GM23338 (cell line): ENCODE measurements at regions not wholly inside any gene's neighbourhood (a gene's known extent, or its start where the extent isn't known, plus 50 kb on each side); places are given as distances from the start of the nearest gene placed in this dataset.
A peak's percentile ranks its signal among the peaks of the same experiment; 100 is the strongest.

ENCODE experiments used
- ATAC-seq: fragments of 200-7000 bp; cut with Tn5 transposase; 3 replicates; pipeline ENCODE4 v1.9.1; 2020
- DNase-seq: peaks from one replicate; pipeline ENCODE4 v3.0.0-alpha.2; 2015; ENCODE audit warnings: low spot score
- H2AFZ ChIP-seq: fragments of 200-600 bp; sonication (generic); 2 replicates; pipeline ENCODE4 v1.8.0; 2016; ENCODE audit warnings: antibody characterized with exemption, mild to moderate bottlenecking, moderate library complexity
- H3F3A ChIP-seq: fragments of 200-600 bp; sonication (generic); replicated peaks from 2 replicates; pipeline ENCODE4 v1.8.0; 2017; ENCODE audit warnings: antibody characterized with exemption, mixed run types, low read depth
- H3K27ac ChIP-seq: fragments of 200-600 bp; sonication (generic); 2 replicates; pipeline ENCODE4 v1.6.1; 2016; ENCODE audit warnings: low read depth
- H3K27me3 ChIP-seq: fragments of 200-600 bp; sonication (generic); 2 replicates; pipeline ENCODE4 v1.8.0; 2016; ENCODE audit warnings: mild to moderate bottlenecking, mixed run types, moderate library complexity; ENCODE audit not compliant: insufficient read depth
- H3K36me3 ChIP-seq: fragments of 200-600 bp; sonication (generic); 2 replicates; pipeline ENCODE4 v1.8.0; 2016; ENCODE audit warnings: mild to moderate bottlenecking; ENCODE audit not compliant: insufficient read depth
- H3K4me1 ChIP-seq: fragments of 200-600 bp; sonication (generic); 2 replicates; pipeline ENCODE4 v1.8.0; 2016; ENCODE audit warnings: mild to moderate bottlenecking, moderate library complexity; ENCODE audit not compliant: insufficient read depth
- H3K4me2 ChIP-seq: fragments of 200-600 bp; sonication (generic); 2 replicates; pipeline ENCODE4 v1.7.1; 2017; ENCODE audit warnings: mixed run types
- H3K4me3 ChIP-seq: fragments of 200-600 bp; sonication (generic); 2 replicates; pipeline ENCODE4 v1.6.1; 2016; ENCODE audit warnings: mixed run types
- H3K79me2 ChIP-seq: fragments of 200-600 bp; sonication (generic); replicated peaks from 2 replicates; pipeline ENCODE4 v1.8.0; 2017; ENCODE audit warnings: mild to moderate bottlenecking; ENCODE audit not compliant: insufficient read depth
- H3K9me2 ChIP-seq: fragments of 200-600 bp; sonication (generic); 2 replicates; pipeline ENCODE4 v1.8.0; 2017; ENCODE audit not compliant: insufficient read depth
- H4K20me1 ChIP-seq: fragments of 200-600 bp; sonication (generic); replicated peaks from 2 replicates; pipeline ENCODE4 v1.8.0; 2017; ENCODE audit warnings: mild to moderate bottlenecking; ENCODE audit not compliant: insufficient read depth
- H3K27ac Mint-ChIP-seq: 2 replicates; pipeline ENCODE4 v1.8.0; 2020; ENCODE audit warnings: inconsistent platforms, mild to moderate bottlenecking, moderate library complexity, mixed read lengths
- H3K27me3 Mint-ChIP-seq: 3 replicates; pipeline ENCODE4 v1.8.0; 2022; ENCODE audit warnings: low read depth, mild to moderate bottlenecking, moderate library complexity, mixed read lengths, inconsistent platforms; ENCODE audit not compliant: insufficient read depth, poor library complexity
- H3K36me3 Mint-ChIP-seq: 3 replicates; pipeline ENCODE4 v1.8.0; 2021; ENCODE audit warnings: low read depth, mild to moderate bottlenecking, inconsistent platforms, moderate library complexity, mixed read lengths
- H3K4me1 Mint-ChIP-seq: 3 replicates; pipeline ENCODE4 v1.8.0; 2020; ENCODE audit warnings: mild to moderate bottlenecking, inconsistent platforms, mixed read lengths
- H3K4me3 Mint-ChIP-seq: 3 replicates; pipeline ENCODE4 v1.8.0; 2021; ENCODE audit warnings: moderate library complexity, mild to moderate bottlenecking, inconsistent platforms, mixed read lengths
- H3K9me3 Mint-ChIP-seq: 3 replicates; pipeline ENCODE4 v1.8.0; 2020; ENCODE audit warnings: moderate library complexity, mild to moderate bottlenecking, inconsistent platforms, mixed read lengths
- ETS1 ChIP-seq: IDR thresholded peaks from 2 replicates; pipeline ENCODE4 v1.6.1; 2016; ENCODE audit warnings: antibody characterized with exemption
- EZH2phosphoT487 ChIP-seq: fragments of 200-600 bp; sonication (generic); IDR thresholded peaks from one replicate; pipeline ENCODE4 v1.8.1; 2018; ENCODE audit warnings: antibody characterized with exemption; ENCODE audit not compliant: unreplicated experiment
- JUNB ChIP-seq: IDR thresholded peaks from one replicate; pipeline ENCODE4 v1.6.1; 2016; ENCODE audit warnings: antibody characterized with exemption; ENCODE audit not compliant: unreplicated experiment
- NANOG ChIP-seq: IDR thresholded peaks from 2 replicates; pipeline ENCODE4 v1.6.1; 2016; ENCODE audit warnings: antibody characterized with exemption, borderline replicate concordance
- ZNF114 ChIP-seq: fragments of 250-450 bp; sonication (Bioruptor Pico); IDR thresholded peaks from 2 replicates; pipeline ENCODE4 v1.5.0; 2020; ENCODE audit warnings: mild to moderate bottlenecking, moderate library complexity
- ZNF462 ChIP-seq: fragments of 250-450 bp; sonication (Bioruptor Pico); IDR thresholded peaks from 2 replicates; pipeline ENCODE4 v1.5.0; 2020; ENCODE audit warnings: mild to moderate bottlenecking, moderate library complexity
- TF ChIP-seq, protein P1 (sequence below), 2 experiments: fragments of 200-600 bp in 1 of 2; sonication (generic) in 1 of 2; conservative IDR thresholded peaks; 2 replicates each; pipeline versions ENCODE4 v1.5.1 to v1.6.1; 2016 to 2017; ENCODE audit warnings: antibody characterized with exemption in 2 of 2, low read depth in 2 of 2, mild to moderate bottlenecking in 2 of 2, moderate library complexity in 1 of 2
- TF ChIP-seq, protein P2 (sequence below): IDR thresholded peaks from one replicate; pipeline ENCODE4 v1.6.1; 2018; ENCODE audit warnings: antibody characterized with exemption; ENCODE audit not compliant: unreplicated experiment

GRCh38 chr13:70723732-70724131, 615.5 kb upstream of the KLHL1 start:
- Histone ChIP-seq H3K36me3 (no peaks in the 10 kb centered on the region), H3K9me2 (no peaks in the 10 kb centered on the region), H3K27ac (no peak overlapping the region), H3F3A (no peaks in the 10 kb centered on the region), H3K4me2 (no peak overlapping the region), H4K20me1 (no peaks in the 10 kb centered on the region), H3K4me3 (no peak overlapping the region), H3K79me2 (no peaks in the 10 kb centered on the region), H2AFZ (no peak overlapping the region), H3K4me1 (no peaks in the 10 kb centered on the region), H3K27me3 (no peaks in the 10 kb centered on the region)
- Mint-ChIP-seq H3K27ac (no peak overlapping the region), H3K27me3 (peaks cover 2% of the 10 kb centered on the region), H3K9me3 (no peaks in the 10 kb centered on the region), H3K4me1 (no peaks in the 10 kb centered on the region; the same call in 2 of the 3 replicates), H3K36me3 (no peaks in the 10 kb centered on the region), H3K4me3 (no peak overlapping the region)
- DNase-seq (no peak), ATAC-seq (no peak)
- no peak for TF ChIP-seq ZNF114 (CRISPR knock-in tag)
- TF ChIP-seq, protein P1, sequence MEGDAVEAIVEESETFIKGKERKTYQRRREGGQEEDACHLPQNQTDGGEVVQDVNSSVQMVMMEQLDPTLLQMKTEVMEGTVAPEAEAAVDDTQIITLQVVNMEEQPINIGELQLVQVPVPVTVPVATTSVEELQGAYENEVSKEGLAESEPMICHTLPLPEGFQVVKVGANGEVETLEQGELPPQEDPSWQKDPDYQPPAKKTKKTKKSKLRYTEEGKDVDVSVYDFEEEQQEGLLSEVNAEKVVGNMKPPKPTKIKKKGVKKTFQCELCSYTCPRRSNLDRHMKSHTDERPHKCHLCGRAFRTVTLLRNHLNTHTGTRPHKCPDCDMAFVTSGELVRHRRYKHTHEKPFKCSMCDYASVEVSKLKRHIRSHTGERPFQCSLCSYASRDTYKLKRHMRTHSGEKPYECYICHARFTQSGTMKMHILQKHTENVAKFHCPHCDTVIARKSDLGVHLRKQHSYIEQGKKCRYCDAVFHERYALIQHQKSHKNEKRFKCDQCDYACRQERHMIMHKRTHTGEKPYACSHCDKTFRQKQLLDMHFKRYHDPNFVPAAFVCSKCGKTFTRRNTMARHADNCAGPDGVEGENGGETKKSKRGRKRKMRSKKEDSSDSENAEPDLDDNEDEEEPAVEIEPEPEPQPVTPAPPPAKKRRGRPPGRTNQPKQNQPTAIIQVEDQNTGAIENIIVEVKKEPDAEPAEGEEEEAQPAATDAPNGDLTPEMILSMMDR (conservative IDR thresholded peaks at IDR 0.05; ENCODE audit: low read depth in 2 of 2) = peak; percentile 46 to 57; a peak in 3 of 4 replicates

DNA sequence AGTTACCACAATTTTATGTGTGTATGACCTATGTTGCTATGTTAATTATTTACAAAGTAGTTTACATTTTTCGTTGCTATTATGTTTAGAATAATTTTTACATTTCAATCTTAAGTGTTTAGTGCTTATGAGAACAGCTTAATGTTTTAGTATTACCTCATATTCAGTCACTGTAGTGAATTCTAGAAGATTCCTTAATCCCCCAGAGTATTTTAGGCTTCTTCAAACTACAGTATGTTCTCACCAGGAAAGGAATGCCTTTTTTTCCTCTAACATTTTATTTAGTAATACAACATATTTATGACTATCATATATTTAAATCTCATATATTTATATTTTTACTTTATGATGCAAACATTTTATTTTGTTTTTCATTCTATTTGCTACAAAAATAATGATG, 612.1 kb upstream of the KLHL1 start:
- H3K27me3 ChIP-seq = no peaks in the 10 kb centered on the region
- H3K4me1 ChIP-seq = no peaks in the 10 kb centered on the region
- DNase-seq = no peak
- H3K36me3 ChIP-seq = no peaks in the 10 kb centered on the region
- no peaks in the 10 kb centered on the region for H3F3A ChIP-seq
- H4K20me1 ChIP-seq = no peaks in the 10 kb centered on the region
- H3K4me2 ChIP-seq = no peak overlapping the region
- Mint-ChIP-seq H3K9me3 (no peaks in the 10 kb centered on the region), H3K4me1 (no peaks in the 10 kb centered on the region; the same call in 1 of the 3 replicates), H3K4me3 (no peak overlapping the region), H3K27me3 (no peaks in the 10 kb centered on the region), H3K27ac (no peak overlapping the region), H3K36me3 (no peaks in the 10 kb centered on the region)
- no peak overlapping the region for H3K4me3 ChIP-seq
- ATAC-seq = no peak
- peaks cover 8% of the 10 kb centered on the region; the same call in 1 of the 2 replicates for H3K9me2 ChIP-seq
- H2AFZ ChIP-seq = no peak overlapping the region
- H3K27ac ChIP-seq = no peak overlapping the region
- no peaks in the 10 kb centered on the region for H3K79me2 ChIP-seq
- TF ChIP-seq EZH2phosphoT487 (no peak), ZNF462 (no peak), ZNF114 (CRISPR knock-in tag) (no peak), NANOG (no peak), ETS1 (no peak), JUNB (no peak)
- TF ChIP-seq, protein P2, sequence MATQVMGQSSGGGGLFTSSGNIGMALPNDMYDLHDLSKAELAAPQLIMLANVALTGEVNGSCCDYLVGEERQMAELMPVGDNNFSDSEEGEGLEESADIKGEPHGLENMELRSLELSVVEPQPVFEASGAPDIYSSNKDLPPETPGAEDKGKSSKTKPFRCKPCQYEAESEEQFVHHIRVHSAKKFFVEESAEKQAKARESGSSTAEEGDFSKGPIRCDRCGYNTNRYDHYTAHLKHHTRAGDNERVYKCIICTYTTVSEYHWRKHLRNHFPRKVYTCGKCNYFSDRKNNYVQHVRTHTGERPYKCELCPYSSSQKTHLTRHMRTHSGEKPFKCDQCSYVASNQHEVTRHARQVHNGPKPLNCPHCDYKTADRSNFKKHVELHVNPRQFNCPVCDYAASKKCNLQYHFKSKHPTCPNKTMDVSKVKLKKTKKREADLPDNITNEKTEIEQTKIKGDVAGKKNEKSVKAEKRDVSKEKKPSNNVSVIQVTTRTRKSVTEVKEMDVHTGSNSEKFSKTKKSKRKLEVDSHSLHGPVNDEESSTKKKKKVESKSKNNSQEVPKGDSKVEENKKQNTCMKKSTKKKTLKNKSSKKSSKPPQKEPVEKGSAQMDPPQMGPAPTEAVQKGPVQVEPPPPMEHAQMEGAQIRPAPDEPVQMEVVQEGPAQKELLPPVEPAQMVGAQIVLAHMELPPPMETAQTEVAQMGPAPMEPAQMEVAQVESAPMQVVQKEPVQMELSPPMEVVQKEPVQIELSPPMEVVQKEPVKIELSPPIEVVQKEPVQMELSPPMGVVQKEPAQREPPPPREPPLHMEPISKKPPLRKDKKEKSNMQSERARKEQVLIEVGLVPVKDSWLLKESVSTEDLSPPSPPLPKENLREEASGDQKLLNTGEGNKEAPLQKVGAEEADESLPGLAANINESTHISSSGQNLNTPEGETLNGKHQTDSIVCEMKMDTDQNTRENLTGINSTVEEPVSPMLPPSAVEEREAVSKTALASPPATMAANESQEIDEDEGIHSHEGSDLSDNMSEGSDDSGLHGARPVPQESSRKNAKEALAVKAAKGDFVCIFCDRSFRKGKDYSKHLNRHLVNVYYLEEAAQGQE = no peak
